ENCODE measurements at regions not wholly inside any gene's neighbourhood (a gene's known extent, or its start where the extent isn't known, plus 50 kb on each side); places are given as distances from the start of the nearest gene placed in this dataset.

- TF ChIP-seq FOS (IDR thresholded peaks at IDR 0.05; ENCODE audit: borderline replicate concordance, insufficient read depth, low read length) (no peak), CTCF (IDR thresholded peaks at IDR 0.05; ENCODE audit: extremely low read depth in 1 of 2, insufficient read depth in 1 of 2, low read depth in 1 of 2, low read length in 2 of 2) (no peak)
Observed at GRCh38 chr5:73363911-73364730, 84.5 kb downstream of the FOXD1 start.
